Tibial nerve (tissue), 4 donors: ENCODE measurements at regions not wholly inside any gene's neighbourhood (a gene's known extent, or its start where the extent isn't known, plus 50 kb on each side); places are given as distances from the start of the nearest gene placed in this dataset.

ENCODE experiments used
- EP300 ChIP-seq, 2 donors: sonication (generic); formaldehyde crosslinking; IDR thresholded peaks; one replicate each; pipeline ENCODE4 v1.6.1; 2017; ENCODE audit warnings: antibody characterized with exemption in 2 of 2, mild to moderate bottlenecking in 1 of 2
- POLR2A ChIP-seq, 2 donors: fragments of 450-650 bp; IDR thresholded peaks; one replicate each; pipeline ENCODE4 v1.6.1; 2017; ENCODE audit warnings: antibody characterized with exemption in 2 of 2, mild to moderate bottlenecking in 2 of 2, moderate library complexity in 2 of 2
- TF ChIP-seq, protein P1 (sequence below), 5 experiments: fragments of 200-600 bp in 3 of 5; fragments of 450-650 bp in 2 of 5; sonication (generic) in 3 of 5; IDR thresholded peaks; one replicate each; pipeline ENCODE4 v1.5.1; 2016 to 2019; ENCODE audit warnings: antibody characterized with exemption in 5 of 5, mild to moderate bottlenecking in 3 of 5, moderate library complexity in 2 of 5

DNA sequence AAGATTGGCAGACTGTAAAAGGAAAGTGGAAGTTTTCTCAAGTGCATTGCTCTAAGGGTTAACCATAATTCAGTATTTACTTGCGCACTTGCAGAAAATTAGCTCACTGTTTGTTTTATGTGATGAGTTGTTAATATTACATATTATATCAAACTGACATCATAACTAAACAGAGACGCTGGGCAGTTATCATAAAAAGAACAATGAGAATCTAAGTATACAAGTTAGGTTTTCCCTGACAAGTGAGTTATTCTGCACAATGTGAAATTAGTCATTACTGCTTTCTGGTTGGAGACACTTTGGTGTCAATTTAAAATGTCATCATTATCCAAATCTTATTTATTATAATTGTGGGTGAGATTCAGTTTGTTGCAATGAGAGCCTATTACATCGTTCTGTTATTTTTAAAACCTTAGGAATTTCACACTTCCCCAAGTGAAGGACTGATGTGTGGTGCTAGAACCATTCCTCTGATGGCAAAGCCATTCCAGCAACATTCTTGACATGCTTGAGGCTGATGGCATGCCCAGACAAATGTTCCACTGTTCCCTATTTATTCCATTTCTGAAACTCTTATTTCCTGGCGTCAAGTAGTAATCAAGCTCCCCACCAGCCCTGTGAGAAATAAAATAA is 90.1 kb upstream of the FLRT2 start:
- TF ChIP-seq, protein P1, sequence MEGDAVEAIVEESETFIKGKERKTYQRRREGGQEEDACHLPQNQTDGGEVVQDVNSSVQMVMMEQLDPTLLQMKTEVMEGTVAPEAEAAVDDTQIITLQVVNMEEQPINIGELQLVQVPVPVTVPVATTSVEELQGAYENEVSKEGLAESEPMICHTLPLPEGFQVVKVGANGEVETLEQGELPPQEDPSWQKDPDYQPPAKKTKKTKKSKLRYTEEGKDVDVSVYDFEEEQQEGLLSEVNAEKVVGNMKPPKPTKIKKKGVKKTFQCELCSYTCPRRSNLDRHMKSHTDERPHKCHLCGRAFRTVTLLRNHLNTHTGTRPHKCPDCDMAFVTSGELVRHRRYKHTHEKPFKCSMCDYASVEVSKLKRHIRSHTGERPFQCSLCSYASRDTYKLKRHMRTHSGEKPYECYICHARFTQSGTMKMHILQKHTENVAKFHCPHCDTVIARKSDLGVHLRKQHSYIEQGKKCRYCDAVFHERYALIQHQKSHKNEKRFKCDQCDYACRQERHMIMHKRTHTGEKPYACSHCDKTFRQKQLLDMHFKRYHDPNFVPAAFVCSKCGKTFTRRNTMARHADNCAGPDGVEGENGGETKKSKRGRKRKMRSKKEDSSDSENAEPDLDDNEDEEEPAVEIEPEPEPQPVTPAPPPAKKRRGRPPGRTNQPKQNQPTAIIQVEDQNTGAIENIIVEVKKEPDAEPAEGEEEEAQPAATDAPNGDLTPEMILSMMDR (IDR thresholded peaks at IDR 0.05), result no peak
- TF ChIP-seq POLR2A (IDR thresholded peaks at IDR 0.05) (no peak), EP300 (IDR thresholded peaks at IDR 0.05) (no peak)
